Keratinocyte (primary cell): ENCODE measurements at regions not wholly inside any gene's neighbourhood (a gene's known extent, or its start where the extent isn't known, plus 50 kb on each side); places are given as distances from the start of the nearest gene placed in this dataset.

ENCODE experiments used
- DNase-seq: peaks from one replicate; pipeline ENCODE4 v3.0.0-alpha.2; 2011; ENCODE audit warnings: low read depth, missing footprints, low spot score
- FAIRE-seq: peaks from 2 replicates; lab custom pipeline; 2011; peaks lifted over from hg19 to GRCh38; lab: Jason Lieb, UNC
- H2AFZ ChIP-seq: 2 replicates; pipeline ENCODE4 v1.6.0; 2012; ENCODE audit warnings: low read length, control low read depth, inconsistent platforms; ENCODE audit not compliant: control insufficient read depth
- H3K27ac ChIP-seq: 2 replicates; pipeline ENCODE4 v1.5.1; 2011; ENCODE audit warnings: low read length; ENCODE audit not compliant: control insufficient read depth, insufficient read depth
- H3K27me3 ChIP-seq: 3 replicates; pipeline ENCODE4 v1.6.0; 2011; ENCODE audit warnings: low read length; ENCODE audit not compliant: control insufficient read depth, insufficient read depth; ENCODE audit errors: extremely low read depth
- H3K36me3 ChIP-seq, 2 experiments: 2 replicates in 1 of 2; 3 replicates in 1 of 2; pipeline ENCODE4 v1.5.1; 2011; ENCODE audit warnings: low read length in 2 of 2, mild to moderate bottlenecking in 1 of 2; ENCODE audit not compliant: control insufficient read depth in 2 of 2, insufficient read depth in 2 of 2; ENCODE audit errors: extremely low read depth in 1 of 2
- H3K4me1 ChIP-seq: 3 replicates; pipeline ENCODE4 v1.5.1; 2011; ENCODE audit warnings: low read length; ENCODE audit not compliant: control insufficient read depth, insufficient read depth; ENCODE audit errors: extremely low read depth
- H3K4me2 ChIP-seq: 3 replicates; pipeline ENCODE4 v1.6.0; 2011; ENCODE audit warnings: low read depth, low read length; ENCODE audit not compliant: control insufficient read depth, insufficient read depth; ENCODE audit errors: extremely low read depth
- H3K4me3 ChIP-seq, 3 experiments: fragments of 200-600 bp in 1 of 3; sonication (generic) in 1 of 3; 2 replicates in 2 of 3; 3 replicates in 1 of 3; pipeline ENCODE4 v1.5.1; 2011 to 2016; ENCODE audit warnings: low read length in 3 of 3, mild to moderate bottlenecking in 3 of 3, control low read depth in 2 of 3, inconsistent platforms in 1 of 3, low read depth in 1 of 3, mixed read lengths in 1 of 3, mixed run types in 1 of 3, moderate library complexity in 1 of 3; ENCODE audit not compliant: control insufficient read depth in 2 of 3, insufficient read depth in 2 of 3; ENCODE audit errors: extremely low read depth in 1 of 3
- H3K79me2 ChIP-seq: 2 replicates; pipeline ENCODE4 v1.6.0; 2012; ENCODE audit warnings: low read length; ENCODE audit not compliant: control insufficient read depth, insufficient read depth
- H3K9ac ChIP-seq: 3 replicates; pipeline ENCODE4 v1.6.0; 2011; ENCODE audit warnings: low read length; ENCODE audit not compliant: control insufficient read depth, insufficient read depth; ENCODE audit errors: extremely low read depth
- H3K9me1 ChIP-seq: 3 replicates; pipeline ENCODE4 v1.6.0; 2011; ENCODE audit warnings: low read length; ENCODE audit not compliant: control insufficient read depth, insufficient read depth; ENCODE audit errors: extremely low read depth
- H3K9me3 ChIP-seq: 2 replicates; pipeline ENCODE4 v1.5.1; 2012; ENCODE audit warnings: low read depth, low read length; ENCODE audit not compliant: control insufficient read depth
- H4K20me1 ChIP-seq: 3 replicates; pipeline ENCODE4 v1.6.0; 2011; ENCODE audit warnings: low read length; ENCODE audit not compliant: control insufficient read depth, insufficient read depth; ENCODE audit errors: extremely low read depth
- CTCF ChIP-seq, 3 experiments: IDR thresholded peaks in 1 of 3; conservative IDR thresholded peaks in 1 of 3; optimal IDR thresholded peaks in 1 of 3; 2 replicates in 2 of 3; 3 replicates in 1 of 3; pipeline versions ENCODE3 to v1.5.1; 2011; ENCODE audit warnings: low read length in 3 of 3, mild to moderate bottlenecking in 3 of 3, moderate library complexity in 2 of 3, control low read depth in 1 of 3, inconsistent platforms in 1 of 3; ENCODE audit not compliant: insufficient read depth in 2 of 3; ENCODE audit errors: extremely low read depth in 1 of 3
- EZH2 ChIP-seq: IDR thresholded peaks from one replicate; pipeline ENCODE4 v1.6.1; 2012; ENCODE audit warnings: inconsistent platforms, mild to moderate bottlenecking, low read length, moderate library complexity
- dilution Hi-C: fragments of 300-500 bp; cut with MboI; formaldehyde crosslinking; loops from one replicate; pipeline ENCODE4 v1.7.0; 2020; ENCODE audit warnings: low sequenced_read_pairs; ENCODE audit not compliant: extremely low pct_ligation_motif_present

GRCh38 chr9:71608021-71608420 lies 160.3 kb downstream of the CEMIP2 start:
- Histone ChIP-seq H4K20me1 (no peaks in the 10 kb centered on the region), H3K4me2 (no peak overlapping the region), H2AFZ (no peak overlapping the region), H3K4me1 (no peaks in the 10 kb centered on the region), H3K9me1 (no peaks in the 10 kb centered on the region), H3K36me3 (no peaks in the 10 kb centered on the region), H3K4me3 (no peak overlapping the region), H3K27me3 (no peaks in the 10 kb centered on the region), H3K79me2 (no peaks in the 10 kb centered on the region), H3K9ac (no peak overlapping the region), H3K27ac (no peak overlapping the region), H3K9me3 (no peaks in the 10 kb centered on the region)
- dilution Hi-C loops = no loop called here
- TF ChIP-seq CTCF (optimal IDR thresholded peaks at IDR 0.05 in 1 of 3, IDR thresholded peaks at IDR 0.05 in 1 of 3, conservative IDR thresholded peaks at IDR 0.05 in 1 of 3; ENCODE audit: extremely low read depth in 1 of 3, insufficient read depth in 2 of 3, low read length in 3 of 3) (no peak), EZH2 (no peak)
- FAIRE-seq (no peak), DNase-seq (no peak)

GRCh38 chr9:71607461-71607881 lies 160.8 kb downstream of the CEMIP2 start:
- Histone ChIP-seq H4K20me1 (no peaks in the 10 kb centered on the region), H3K27me3 (no peaks in the 10 kb centered on the region), H3K27ac (no peak overlapping the region), H3K79me2 (no peaks in the 10 kb centered on the region), H3K9me1 (no peaks in the 10 kb centered on the region), H3K4me3 (no peak overlapping the region), H3K36me3 (no peaks in the 10 kb centered on the region), H3K9me3 (no peaks in the 10 kb centered on the region), H3K4me1 (no peaks in the 10 kb centered on the region), H3K9ac (no peak overlapping the region), H3K4me2 (no peak overlapping the region), H2AFZ (no peak overlapping the region)
- dilution Hi-C loops = no loop called here
- FAIRE-seq (no peak), DNase-seq (no peak)
- no peak for TF ChIP-seq CTCF (optimal IDR thresholded peaks at IDR 0.05 in 1 of 3, IDR thresholded peaks at IDR 0.05 in 1 of 3, conservative IDR thresholded peaks at IDR 0.05 in 1 of 3; ENCODE audit: extremely low read depth in 1 of 3, insufficient read depth in 2 of 3, low read length in 3 of 3)
- no peak for TF ChIP-seq EZH2
